Effector memory CD8-positive, alpha-beta T cell (primary cell): ENCODE measurements at regions not wholly inside any gene's neighbourhood (a gene's known extent, or its start where the extent isn't known, plus 50 kb on each side); places are given as distances from the start of the nearest gene placed in this dataset.

ENCODE experiments used
- ATAC-seq: fragments of 150-1000 bp; cut with Tn5 transposase; replicated peaks from 2 replicates; pipeline ENCODE4 v1.10.0; 2021; ENCODE audit warnings: mild to moderate bottlenecking, moderate library complexity
- DNase-seq, 3 experiments: peaks; one replicate each; pipeline ENCODE4 v3.0.0; 2021
- H3K27ac Mint-ChIP-seq, 2 donors: one replicate each; pipeline ENCODE4 v1.8.0; 2022; ENCODE audit warnings: mild to moderate bottlenecking in 2 of 2, mixed read lengths in 2 of 2, moderate library complexity in 2 of 2
- H3K27me3 Mint-ChIP-seq, 2 donors: one replicate each; pipeline ENCODE4 v1.8.0; 2022; ENCODE audit warnings: mixed read lengths in 2 of 2
- H3K36me3 Mint-ChIP-seq: one replicate; pipeline ENCODE4 v1.8.0; 2022; ENCODE audit warnings: mild to moderate bottlenecking, moderate library complexity, mixed read lengths; ENCODE audit not compliant: insufficient read depth
- H3K4me1 Mint-ChIP-seq, 2 donors: one replicate each; pipeline ENCODE4 v1.8.0; 2022; ENCODE audit warnings: low read depth in 2 of 2, mixed read lengths in 2 of 2
- H3K4me3 Mint-ChIP-seq, 2 donors: one replicate each; pipeline ENCODE4 v1.8.0; 2022; ENCODE audit warnings: mild to moderate bottlenecking in 2 of 2, mixed read lengths in 2 of 2, moderate library complexity in 2 of 2
- H3K9me3 Mint-ChIP-seq, 2 donors: one replicate each; pipeline ENCODE4 v1.8.0; 2022; ENCODE audit warnings: mixed read lengths in 2 of 2

GRCh38 chr2:239475161-239476028 lies 74.6 kb upstream of the HDAC4 start:
- Mint-ChIP-seq H3K36me3 (peaks cover 3% of the 10 kb centered on the region), H3K27ac (no peak overlapping the region), H3K27me3 (peaks cover 0 to 7% of the 10 kb centered on the region in 2 donors), H3K4me1 (peaks cover 0 to 3% of the 10 kb centered on the region in 2 donors), H3K4me3 (no peak overlapping the region), H3K9me3 (no peaks in the 10 kb centered on the region)
- no peak for ATAC-seq
- DNase-seq: no peak

- Mint-ChIP-seq H3K27ac (no peak overlapping the region), H3K27me3 (peaks cover 0 to 7% of the 10 kb centered on the region in 2 donors), H3K9me3 (no peaks in the 10 kb centered on the region), H3K4me1 (peaks cover 0 to 1% of the 10 kb centered on the region in 2 donors), H3K4me3 (no peak overlapping the region), H3K36me3 (peaks cover 3% of the 10 kb centered on the region)
- ATAC-seq: no peak
- DNase-seq: no peak
These were observed 72.5 kb upstream of the HDAC4 start for GRCh38 chr2:239473211-239473805.

GRCh38 chr2:239472235-239472775 lies 71.5 kb upstream of the HDAC4 start:
- no peak overlapping the region for H3K27ac Mint-ChIP-seq
- ATAC-seq: no peak
- H3K27me3 Mint-ChIP-seq: peaks cover 0 to 7% of the 10 kb centered on the region in 2 donors
- peaks cover 0 to 1% of the 10 kb centered on the region in 2 donors for H3K4me1 Mint-ChIP-seq
- peaks cover 3% of the 10 kb centered on the region for H3K36me3 Mint-ChIP-seq
- DNase-seq: no peak
- no peak overlapping the region for H3K4me3 Mint-ChIP-seq
- H3K9me3 Mint-ChIP-seq: no peaks in the 10 kb centered on the region

- Mint-ChIP-seq H3K4me1 (peaks cover 0 to 1% of the 10 kb centered on the region in 2 donors), H3K36me3 (no peaks in the 10 kb centered on the region), H3K27ac (no peak overlapping the region), H3K9me3 (no peaks in the 10 kb centered on the region), H3K27me3 (peaks cover 0 to 7% of the 10 kb centered on the region in 2 donors), H3K4me3 (no peak overlapping the region)
- DNase-seq (no peak), ATAC-seq (no peak)
These were observed 70.4 kb upstream of the HDAC4 start for GRCh38 chr2:239471011-239471792.

- DNase-seq: no peak
- no peaks in the 10 kb centered on the region for H3K36me3 Mint-ChIP-seq
- no peak overlapping the region for H3K4me3 Mint-ChIP-seq
- H3K27ac Mint-ChIP-seq: no peak overlapping the region
- H3K9me3 Mint-ChIP-seq: no peaks in the 10 kb centered on the region
- no peak for ATAC-seq
- H3K27me3 Mint-ChIP-seq: peaks cover 0 to 7% of the 10 kb centered on the region in 2 donors
- peaks cover 0 to 1% of the 10 kb centered on the region in 2 donors for H3K4me1 Mint-ChIP-seq
These were observed 69.5 kb upstream of the HDAC4 start for GRCh38 chr2:239470151-239470900.

- Mint-ChIP-seq H3K4me1 (peaks cover 0 to 1% of the 10 kb centered on the region in 2 donors), H3K27ac (no peak overlapping the region), H3K4me3 (no peak overlapping the region), H3K27me3 (peaks cover 0 to 7% of the 10 kb centered on the region in 2 donors), H3K36me3 (no peaks in the 10 kb centered on the region), H3K9me3 (no peaks in the 10 kb centered on the region)
- DNase-seq (no peak), ATAC-seq (no peak)
These were observed 68.5 kb upstream of the HDAC4 start for GRCh38 chr2:239469106-239469960.

- ATAC-seq (no peak), DNase-seq (no peak)
- peaks cover 2% of the 10 kb centered on the region for H3K36me3 Mint-ChIP-seq
- H3K4me1 Mint-ChIP-seq: no peaks in the 10 kb centered on the region
- peaks cover 5 to 10% of the 10 kb centered on the region in 2 donors for H3K27me3 Mint-ChIP-seq
- no peaks in the 10 kb centered on the region for H3K9me3 Mint-ChIP-seq
- no peak overlapping the region for H3K27ac Mint-ChIP-seq
- no peak overlapping the region for H3K4me3 Mint-ChIP-seq
These were observed 67.8 kb upstream of the HDAC4 start for GRCh38 chr2:239468491-239469105.

- H3K36me3 Mint-ChIP-seq: peaks cover 2% of the 10 kb centered on the region
- no peak overlapping the region for H3K27ac Mint-ChIP-seq
- ATAC-seq: no peak
- H3K9me3 Mint-ChIP-seq: no peaks in the 10 kb centered on the region
- H3K27me3 Mint-ChIP-seq: peaks cover 11 to 16% of the 10 kb centered on the region in 2 donors
- H3K4me3 Mint-ChIP-seq: no peak overlapping the region
- no peaks in the 10 kb centered on the region for H3K4me1 Mint-ChIP-seq
- DNase-seq: no peak
These were observed 67.2 kb upstream of the HDAC4 start for GRCh38 chr2:239467956-239468490.

GRCh38 chr2:239467281-239467955 lies 66.6 kb upstream of the HDAC4 start:
- H3K4me3 Mint-ChIP-seq: no peak overlapping the region
- H3K9me3 Mint-ChIP-seq: no peaks in the 10 kb centered on the region
- DNase-seq: no peak
- H3K27me3 Mint-ChIP-seq: peaks cover 13 to 16% of the 10 kb centered on the region in 2 donors
- no peak for ATAC-seq
- H3K36me3 Mint-ChIP-seq: peaks cover 2% of the 10 kb centered on the region
- no peak overlapping the region for H3K27ac Mint-ChIP-seq
- no peaks in the 10 kb centered on the region for H3K4me1 Mint-ChIP-seq

GRCh38 chr2:239466755-239467271 lies 66.0 kb upstream of the HDAC4 start:
- Mint-ChIP-seq H3K4me3 (no peak overlapping the region), H3K4me1 (no peaks in the 10 kb centered on the region), H3K27ac (no peak overlapping the region), H3K27me3 (peaks cover 17 to 21% of the 10 kb centered on the region in 2 donors), H3K36me3 (peaks cover 2% of the 10 kb centered on the region), H3K9me3 (no peaks in the 10 kb centered on the region)
- DNase-seq (no peak), ATAC-seq (no peak)

GRCh38 chr2:239466061-239466754 lies 65.4 kb upstream of the HDAC4 start:
- H3K9me3 Mint-ChIP-seq: no peaks in the 10 kb centered on the region
- H3K4me1 Mint-ChIP-seq: no peaks in the 10 kb centered on the region
- no peak overlapping the region for H3K27ac Mint-ChIP-seq
- no peak overlapping the region for H3K4me3 Mint-ChIP-seq
- peaks cover 2% of the 10 kb centered on the region for H3K36me3 Mint-ChIP-seq
- DNase-seq: no peak
- H3K27me3 Mint-ChIP-seq: peaks cover 19 to 22% of the 10 kb centered on the region in 2 donors
- ATAC-seq: no peak
